Uterus (tissue), 3 donors: ENCODE measurements at regions not wholly inside any gene's neighbourhood (a gene's known extent, or its start where the extent isn't known, plus 50 kb on each side); places are given as distances from the start of the nearest gene placed in this dataset.

ENCODE experiments used
- DNase-seq, 2 donors: peaks; one replicate each; pipeline ENCODE4 v3.0.0-alpha.2; 2019 to 2020
- H3K27ac ChIP-seq, 2 donors: fragments of 200-600 bp; sonication (generic); 1 replicate in 1 of 2; 2 replicates in 1 of 2; pipeline ENCODE4 v1.5.1; 2016 to 2018
- H3K27me3 ChIP-seq, 2 donors: fragments of 200-600 bp; sonication (generic); one replicate each; pipeline ENCODE4 v1.5.1; 2018 to 2019; ENCODE audit warnings: control low read depth in 1 of 2
- H3K36me3 ChIP-seq, 2 donors: fragments of 200-600 bp; sonication (generic); one replicate each; pipeline ENCODE4 v1.5.1; 2019; ENCODE audit warnings: control low read depth in 1 of 2
- H3K4me1 ChIP-seq, 2 donors: fragments of 200-600 bp; sonication (generic); one replicate each; pipeline ENCODE4 v1.5.1; 2018 to 2019; ENCODE audit warnings: control low read depth in 1 of 2
- H3K4me3 ChIP-seq, 2 donors: fragments of 200-600 bp; sonication (generic); 1 replicate in 1 of 2; 2 replicates in 1 of 2; pipeline ENCODE4 v1.5.1; 2018 to 2019; ENCODE audit warnings: mild to moderate bottlenecking in 1 of 2
- H3K9me3 ChIP-seq, 2 donors: fragments of 200-600 bp; sonication (generic); one replicate each; pipeline ENCODE4 v1.5.1; 2019; ENCODE audit warnings: control low read depth in 1 of 2
- CTCF ChIP-seq, 4 experiments: fragments of 200-600 bp in 2 of 4; fragments of 450-650 bp in 2 of 4; sonication (generic) in 2 of 4; IDR thresholded peaks; one replicate each; pipeline ENCODE4 v1.5.1; 2016 to 2019; ENCODE audit warnings: antibody characterized with exemption in 4 of 4, mild to moderate bottlenecking in 2 of 4, moderate library complexity in 1 of 4
- POLR2A ChIP-seq, 2 donors: fragments of 450-650 bp; IDR thresholded peaks; one replicate each; pipeline ENCODE4 v1.6.1; 2016; ENCODE audit warnings: antibody characterized with exemption in 2 of 2, mild to moderate bottlenecking in 1 of 2, moderate library complexity in 1 of 2
- intact Hi-C: fragments of 100-400 bp; cut with DNase I; formaldehyde crosslinking; loops from one replicate; pipeline ENCODE4 v1.15.1; 2023; ENCODE audit warnings: low total_unique reads
- donor health status: DM: yes; HTN: yes; CAD: no.

DNA sequence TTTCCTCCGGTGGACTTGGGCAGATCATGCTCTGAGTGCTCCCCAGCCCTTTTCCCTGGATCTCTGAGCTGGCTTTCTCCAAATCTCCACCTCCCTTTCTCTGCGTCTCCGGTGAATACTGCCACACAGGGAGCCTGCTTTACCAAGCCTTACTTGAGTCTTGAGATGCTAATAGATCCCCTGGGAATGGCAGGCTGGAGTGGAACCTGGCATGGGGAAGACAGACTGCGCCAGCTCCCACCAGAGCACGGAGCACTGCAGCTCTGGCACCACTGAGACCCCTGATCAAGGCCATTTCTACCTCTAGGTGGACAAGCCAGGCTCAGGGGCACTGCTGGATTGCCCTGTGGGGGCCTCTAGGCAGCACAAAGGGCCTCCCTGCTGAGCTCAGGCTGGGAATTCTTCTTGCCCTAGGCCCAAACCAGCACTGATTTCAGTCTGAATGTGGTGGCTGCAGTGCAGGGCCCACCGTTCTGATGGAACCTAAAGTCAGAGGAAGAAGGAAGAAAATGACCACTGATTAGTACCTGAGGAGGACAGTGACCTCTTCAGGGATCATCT, 74.3 kb upstream of the CRHR1 start:
- TF ChIP-seq POLR2A (IDR thresholded peaks at IDR 0.05), result no peak
- TF ChIP-seq CTCF (IDR thresholded peaks at IDR 0.05), result no peak

DNA sequence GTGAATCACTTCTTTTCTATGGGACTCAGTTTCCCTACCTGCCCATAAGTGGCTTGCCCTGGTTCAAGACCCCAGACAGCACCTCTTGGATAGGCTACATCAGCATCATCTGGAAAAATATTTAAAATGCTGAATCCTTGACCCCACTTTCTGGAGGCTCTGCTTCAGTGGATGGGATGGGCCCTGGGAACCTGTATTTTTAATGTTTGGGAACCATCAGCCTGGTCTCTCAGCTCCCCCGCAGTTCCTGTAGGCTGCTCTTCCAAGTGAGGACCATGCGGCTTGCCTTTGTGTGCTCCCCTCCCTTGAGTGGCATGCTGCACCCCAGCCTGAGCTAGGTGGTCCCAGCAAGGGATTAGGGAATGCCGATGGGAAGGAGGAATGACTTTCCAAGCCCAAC, 68.3 kb upstream of the CRHR1 start:
- TF ChIP-seq POLR2A (IDR thresholded peaks at IDR 0.05) (no peak), CTCF (IDR thresholded peaks at IDR 0.05) (no peak)
- intact Hi-C loops, result no loop called here
- H3K27me3 ChIP-seq, result no peaks in the 10 kb centered on the region

More for the DNA sequence above, 74.3 kb upstream of the CRHR1 start:
- Histone ChIP-seq H3K36me3 (no peaks in the 10 kb centered on the region), H3K4me1 (no peaks in the 10 kb centered on the region), H3K9me3 (no peaks in the 10 kb centered on the region), H3K27me3 (no peaks in the 10 kb centered on the region), H3K27ac (no peak overlapping the region), H3K4me3 (no peak overlapping the region)
- DNase-seq, result no peak
- intact Hi-C loops, result no loop called here

DNA sequence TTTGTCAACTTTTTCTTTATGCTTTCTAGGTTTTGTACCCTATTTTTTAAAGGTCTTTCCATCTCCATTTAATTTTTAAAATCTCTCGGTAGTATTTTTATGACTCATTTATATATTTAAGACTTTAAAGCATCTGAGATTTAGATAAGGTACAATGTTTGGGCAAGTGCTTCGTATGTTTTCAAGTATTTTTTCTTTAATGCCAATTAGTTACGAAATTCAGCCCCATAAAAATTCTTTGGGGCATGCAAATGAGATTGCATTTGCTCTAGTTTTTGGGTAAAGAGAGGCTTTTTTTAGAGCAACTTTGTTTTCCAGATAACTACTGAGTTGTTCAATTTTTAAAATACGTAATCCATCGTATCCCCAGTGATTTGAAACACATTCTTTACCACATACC, 65.3 kb upstream of the CRHR1 start:
- TF ChIP-seq POLR2A (IDR thresholded peaks at IDR 0.05) (no peak), CTCF (IDR thresholded peaks at IDR 0.05) (no peak)
- no peak overlapping the region for H3K4me3 ChIP-seq
- DNase-seq, result no peak
- intact Hi-C loops, result no loop called here
- H3K27ac ChIP-seq, result no peak overlapping the region
- no peaks in the 10 kb centered on the region for H3K9me3 ChIP-seq
- H3K36me3 ChIP-seq, result no peaks in the 10 kb centered on the region
- H3K4me1 ChIP-seq, result no peaks in the 10 kb centered on the region
- no peaks in the 10 kb centered on the region for H3K27me3 ChIP-seq

More for the DNA sequence above, 68.3 kb upstream of the CRHR1 start:
- H3K4me3 ChIP-seq, result no peak overlapping the region
- no peaks in the 10 kb centered on the region for H3K4me1 ChIP-seq
- no peaks in the 10 kb centered on the region for H3K36me3 ChIP-seq
- no peak for DNase-seq
- no peak overlapping the region for H3K27ac ChIP-seq
- no peaks in the 10 kb centered on the region for H3K9me3 ChIP-seq

- intact Hi-C loops, result no loop called here
- Histone ChIP-seq H3K9me3 (no peaks in the 10 kb centered on the region), H3K27me3 (no peaks in the 10 kb centered on the region), H3K36me3 (no peaks in the 10 kb centered on the region), H3K4me3 (no peak overlapping the region), H3K27ac (no peak overlapping the region), H3K4me1 (no peaks in the 10 kb centered on the region)
- DNase-seq, result no peak
- no peak for TF ChIP-seq POLR2A (IDR thresholded peaks at IDR 0.05)
- no peak for TF ChIP-seq CTCF (IDR thresholded peaks at IDR 0.05)
Measured at GRCh38 chr17:45719335-45720071, 64.6 kb upstream of the CRHR1 start.

GRCh38 chr17:45720386-45720785, 63.7 kb upstream of the CRHR1 start:
- H3K4me1 ChIP-seq, result no peaks in the 10 kb centered on the region
- H3K9me3 ChIP-seq, result no peaks in the 10 kb centered on the region
- TF ChIP-seq POLR2A (IDR thresholded peaks at IDR 0.05) (no peak), CTCF (IDR thresholded peaks at IDR 0.05) (no peak)
- no peaks in the 10 kb centered on the region for H3K36me3 ChIP-seq
- no peak for DNase-seq
- H3K4me3 ChIP-seq, result no peak overlapping the region
- intact Hi-C loops, result no loop called here
- no peaks in the 10 kb centered on the region for H3K27me3 ChIP-seq
- no peak overlapping the region for H3K27ac ChIP-seq
